ENCODE measurements at regions not wholly inside any gene's neighbourhood (a gene's known extent, or its start where the extent isn't known, plus 50 kb on each side); places are given as distances from the start of the nearest gene placed in this dataset.

GRCh38 chr4:106425576-106425975, 57.0 kb upstream of the GIMD1 start:
- no peak for TF ChIP-seq CTCF (conservative IDR thresholded peaks at IDR 0.05)
- TF ChIP-seq ZFX (IDR thresholded peaks at IDR 0.05) = no peak
